GM21619 (cell line): ENCODE measurements at regions not wholly inside any gene's neighbourhood (a gene's known extent, or its start where the extent isn't known, plus 50 kb on each side); places are given as distances from the start of the nearest gene placed in this dataset.

ENCODE experiments used
- ATAC-seq: cut with Tn5 transposase; IDR thresholded peaks from one replicate; pipeline ENCODE4 v1.9.1; 2021; ENCODE audit not compliant: unreplicated experiment

- ATAC-seq = no peak
These were observed 301.2 kb upstream of the HSF2 start for GRCh38 chr6:122098201-122098678.

- ATAC-seq = no peak
These were observed 297.4 kb upstream of the HSF2 start for GRCh38 chr6:122102026-122102425.

DNA sequence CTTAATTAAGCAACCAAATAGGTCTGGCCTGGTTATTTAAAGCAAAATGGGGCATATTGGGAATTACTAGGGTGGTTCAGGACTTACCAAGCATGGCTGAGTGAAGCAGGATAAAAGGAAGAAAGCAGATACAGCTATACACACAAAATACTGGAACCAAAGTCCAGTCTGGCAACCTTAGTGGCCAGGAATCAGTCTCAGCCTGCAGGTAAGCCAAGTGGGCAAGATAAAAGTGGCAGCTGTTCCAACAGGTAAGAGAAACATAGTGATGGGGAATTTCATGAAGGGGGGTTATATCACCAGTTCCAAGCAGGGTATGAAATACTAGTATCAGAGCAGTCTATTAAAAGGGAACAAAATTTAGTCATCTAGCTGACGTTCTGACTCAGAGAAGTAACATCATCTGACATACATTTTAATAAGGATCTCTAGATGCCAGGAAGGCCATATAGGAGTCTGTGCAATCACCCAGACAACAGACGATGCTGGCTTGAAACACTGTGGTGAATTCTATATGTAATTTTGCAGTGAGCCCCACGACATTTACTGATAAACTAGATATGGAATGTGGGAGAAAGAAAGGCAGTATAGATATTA lies 292.1 kb upstream of the HSF2 start:
- no peak for ATAC-seq

DNA sequence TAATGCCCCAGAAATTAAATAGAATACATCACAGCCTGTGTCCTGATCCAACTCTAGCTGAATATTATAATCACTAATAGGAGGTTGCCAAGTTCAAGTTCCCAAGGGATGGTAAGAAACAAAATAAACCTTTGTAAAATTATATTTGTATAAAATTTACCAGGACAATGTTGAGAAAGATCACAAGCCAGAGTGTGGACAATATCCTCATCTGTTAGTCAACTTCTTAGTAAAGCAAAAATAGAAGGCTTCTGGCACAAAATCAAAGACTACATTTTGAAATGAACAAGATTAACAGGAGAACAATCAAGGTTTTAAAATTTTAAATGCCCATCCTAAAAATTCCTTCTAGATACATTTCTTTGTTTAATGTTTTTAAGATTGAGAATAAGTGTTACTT lies 290.4 kb upstream of the HSF2 start:
- ATAC-seq = no peak

DNA sequence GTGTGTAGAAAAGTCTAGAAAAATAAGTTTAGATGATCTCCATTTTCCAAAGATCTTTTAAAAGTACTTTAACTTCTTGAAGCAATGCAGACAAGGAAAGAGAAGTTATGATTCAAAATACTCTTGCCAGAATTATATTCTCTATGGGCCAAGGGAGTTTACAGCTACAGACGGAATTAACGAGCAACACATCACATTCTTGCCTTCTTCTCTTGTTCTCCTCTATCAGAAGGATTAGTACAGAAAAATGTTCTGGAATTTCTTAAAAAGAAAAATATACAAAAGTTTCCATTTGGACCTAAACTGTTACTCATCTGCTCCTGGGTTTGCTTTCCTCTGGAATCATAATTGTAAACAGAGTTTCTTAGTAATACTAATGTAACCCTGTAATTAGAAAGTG lies 284.7 kb upstream of the HSF2 start:
- ATAC-seq = no peak

DNA sequence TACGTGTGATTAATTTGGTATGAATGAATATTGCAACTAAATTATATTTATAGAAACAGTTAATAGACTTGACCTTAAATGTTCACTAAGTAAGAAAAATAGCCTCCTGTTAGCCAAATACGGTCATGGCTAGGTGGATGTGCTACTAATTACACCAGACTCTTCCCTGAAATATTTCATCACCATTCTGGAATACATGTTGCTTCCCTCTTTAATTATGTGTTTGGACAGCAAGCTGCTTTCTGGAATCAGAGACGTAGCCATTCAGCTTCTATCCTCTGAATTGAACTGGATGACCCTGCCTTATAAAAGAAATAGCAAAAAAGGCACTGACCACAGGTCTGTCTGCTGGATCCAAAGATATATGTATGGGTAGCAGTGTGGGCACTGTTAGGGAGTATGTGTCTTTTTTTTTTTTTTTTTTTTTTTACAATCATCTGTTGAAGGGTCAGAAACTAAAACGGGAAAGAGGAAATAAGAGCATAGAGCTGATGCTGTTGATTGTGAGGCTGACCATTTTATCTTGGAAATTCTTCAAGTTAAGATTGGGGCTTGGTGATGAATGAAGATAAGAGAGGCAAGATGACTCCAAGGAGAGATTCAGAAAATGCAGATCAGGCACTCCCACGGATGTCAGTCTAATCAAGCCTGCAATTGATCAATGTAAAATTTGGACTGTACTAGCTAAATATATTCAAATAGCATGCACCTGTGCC lies 283.2 kb upstream of the HSF2 start:
- no peak for ATAC-seq

GRCh38 chr6:122116835-122117627 lies 282.4 kb upstream of the HSF2 start:
- ATAC-seq = no peak

- ATAC-seq = no peak
These were observed 280.4 kb upstream of the HSF2 start for GRCh38 chr6:122118945-122119506.

GRCh38 chr6:122122202-122122601 lies 277.2 kb upstream of the HSF2 start:
- no peak for ATAC-seq

DNA sequence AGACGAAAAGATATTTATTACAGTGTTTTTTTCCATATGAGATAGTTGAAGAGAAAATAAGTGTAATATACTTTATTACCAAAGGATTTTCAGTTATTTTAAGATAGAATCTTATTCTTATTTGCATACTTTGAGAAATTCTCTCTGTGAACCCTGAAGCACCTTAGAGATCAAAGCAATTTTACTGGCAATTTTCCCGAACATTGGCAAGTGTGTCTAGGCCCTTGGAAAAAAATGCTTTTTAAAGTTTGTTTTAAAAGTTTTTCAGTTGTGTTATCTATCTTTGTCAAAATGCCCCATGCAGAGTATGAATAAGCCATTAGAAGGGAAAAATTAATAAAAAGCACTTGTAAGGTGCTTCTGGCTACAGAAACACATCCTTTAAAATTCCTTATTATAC lies 276.8 kb upstream of the HSF2 start:
- ATAC-seq = no peak

DNA sequence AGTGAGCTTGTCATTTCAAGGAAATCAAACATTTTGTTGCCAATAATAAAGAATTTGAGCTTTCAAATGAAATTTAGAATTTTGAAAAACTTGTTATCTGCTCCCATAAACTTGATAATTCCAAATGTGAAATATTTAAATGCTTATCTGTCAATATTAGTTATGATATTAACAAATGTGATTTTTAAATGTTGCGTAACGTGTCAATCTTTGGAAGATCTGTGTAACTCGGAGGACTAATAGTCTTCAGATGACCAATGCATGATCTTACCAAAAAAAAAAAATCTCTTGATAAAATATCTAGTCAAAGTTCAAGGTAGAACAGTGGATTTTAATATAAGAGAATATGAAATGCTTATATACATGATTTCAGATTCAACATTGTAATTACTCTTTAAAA lies 274.5 kb upstream of the HSF2 start:
- ATAC-seq = no peak

GRCh38 chr6:122126894-122127293 lies 272.6 kb upstream of the HSF2 start:
- no peak for ATAC-seq

GRCh38 chr6:122128445-122128844 lies 271.0 kb upstream of the HSF2 start:
- ATAC-seq = no peak

DNA sequence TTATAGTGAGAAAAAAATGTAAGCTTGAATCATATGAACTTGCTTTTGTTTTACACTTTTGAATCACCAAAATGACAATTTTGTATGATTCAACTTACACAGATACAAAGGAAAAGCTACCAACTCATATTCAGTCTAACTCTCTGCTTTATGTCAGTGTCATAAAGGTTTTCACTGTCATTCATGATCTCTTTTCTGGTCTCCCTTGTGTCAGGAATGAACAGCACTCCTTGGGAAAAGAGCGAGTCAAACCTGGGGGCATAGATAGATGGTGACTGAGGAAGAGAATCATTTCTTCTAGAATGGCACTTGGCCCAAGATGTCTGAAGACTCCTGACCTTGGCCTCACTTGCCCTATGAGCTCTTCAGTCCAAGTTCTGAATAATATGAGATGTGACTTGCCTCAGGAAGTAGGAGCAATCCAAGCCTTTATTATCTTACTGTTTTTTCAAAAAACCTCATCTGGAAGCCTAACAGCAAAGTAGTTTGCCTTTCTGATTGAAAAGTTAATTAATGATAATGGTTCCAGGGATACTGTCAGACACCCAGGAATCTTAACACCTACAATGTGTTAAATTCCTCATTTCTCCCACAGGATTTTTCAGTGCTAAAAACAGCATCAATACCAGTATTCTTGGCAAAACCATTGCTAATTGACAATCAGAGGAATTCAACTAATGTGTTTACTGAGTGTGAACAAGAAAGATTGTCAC lies 270.0 kb upstream of the HSF2 start:
- no peak for ATAC-seq

DNA sequence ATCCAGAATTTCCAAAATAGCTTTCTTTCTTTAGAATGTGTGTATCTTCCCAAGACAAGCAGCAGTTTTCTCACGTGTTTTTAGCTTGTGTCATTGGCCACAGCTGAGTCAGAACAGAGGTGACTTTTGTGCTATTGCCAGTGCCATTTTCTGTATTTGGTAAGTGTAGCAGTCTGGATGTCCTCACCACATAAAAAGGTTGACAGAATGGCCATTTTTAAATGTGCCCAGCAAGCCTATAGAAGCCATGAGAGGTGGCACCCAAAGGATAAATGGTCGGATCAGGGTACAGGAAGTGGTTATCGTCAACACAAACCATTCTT lies 269.5 kb upstream of the HSF2 start:
- ATAC-seq = no peak

DNA sequence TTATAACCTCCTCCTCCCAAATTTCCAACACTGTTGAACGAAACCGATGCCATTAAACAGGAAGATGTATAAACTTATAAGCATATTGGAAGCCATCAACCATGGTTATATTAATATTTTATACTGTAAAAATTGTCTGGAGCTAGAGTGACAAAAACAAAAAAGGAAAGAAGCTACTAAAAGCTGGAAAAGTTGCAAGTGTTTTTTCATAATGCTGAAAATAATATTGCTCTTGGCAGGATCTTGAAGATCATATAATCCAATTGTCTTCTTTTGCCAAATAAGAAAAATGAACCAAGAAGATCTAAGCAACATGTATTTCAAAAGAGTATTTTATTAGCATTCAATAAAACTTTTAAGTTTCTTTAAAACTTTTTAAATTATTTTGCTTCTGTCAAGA lies 268.9 kb upstream of the HSF2 start:
- ATAC-seq = no peak

- no peak for ATAC-seq
These were observed 263.1 kb upstream of the HSF2 start for GRCh38 chr6:122136386-122136785.

- no peak for ATAC-seq
These were observed 259.4 kb upstream of the HSF2 start for GRCh38 chr6:122140031-122140430.

DNA sequence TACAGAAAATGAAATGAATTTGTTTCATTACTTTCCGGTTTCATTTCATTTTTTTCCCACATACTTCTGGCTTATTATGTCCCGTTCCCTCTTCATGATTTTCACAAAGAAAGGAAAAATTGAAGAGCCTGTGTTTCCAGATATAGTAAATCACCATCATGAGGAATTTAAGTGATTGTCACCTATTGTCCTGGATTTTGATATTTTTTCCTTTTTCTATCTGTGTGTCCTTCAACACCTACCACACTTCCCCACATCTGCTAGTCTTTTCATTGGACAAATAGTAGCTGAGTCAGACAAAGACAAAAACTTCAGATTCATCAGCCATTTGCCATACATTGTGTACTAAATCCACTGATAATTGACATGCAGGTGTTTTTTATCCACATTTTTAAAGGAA lies 258.2 kb upstream of the HSF2 start:
- no peak for ATAC-seq

GRCh38 chr6:122143813-122144601 lies 255.4 kb upstream of the HSF2 start:
- no peak for ATAC-seq
